ENCODE measurements at regions not wholly inside any gene's neighbourhood (a gene's known extent, or its start where the extent isn't known, plus 50 kb on each side); places are given as distances from the start of the nearest gene placed in this dataset.

DNA sequence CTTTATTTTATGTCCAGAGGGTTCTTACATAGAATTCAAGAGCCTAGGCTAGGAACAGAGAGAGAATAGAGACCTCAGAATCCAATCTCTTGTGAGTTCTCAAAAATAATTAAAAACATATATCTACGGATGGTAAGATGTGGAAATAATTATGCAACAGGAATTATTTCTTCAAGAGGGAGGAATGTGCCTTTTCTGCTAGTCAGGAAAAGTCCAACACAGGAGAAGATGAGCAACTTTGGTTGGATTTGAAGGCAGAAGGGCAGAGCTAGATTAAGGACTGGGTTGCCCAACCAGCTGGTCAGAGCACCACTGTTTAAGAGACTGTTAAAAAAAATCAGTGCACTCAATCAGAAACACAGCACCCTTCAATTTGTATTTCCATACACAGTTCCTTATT, 365.5 kb downstream of the ETNK1 start:
- no peak for DNase-seq

DNA sequence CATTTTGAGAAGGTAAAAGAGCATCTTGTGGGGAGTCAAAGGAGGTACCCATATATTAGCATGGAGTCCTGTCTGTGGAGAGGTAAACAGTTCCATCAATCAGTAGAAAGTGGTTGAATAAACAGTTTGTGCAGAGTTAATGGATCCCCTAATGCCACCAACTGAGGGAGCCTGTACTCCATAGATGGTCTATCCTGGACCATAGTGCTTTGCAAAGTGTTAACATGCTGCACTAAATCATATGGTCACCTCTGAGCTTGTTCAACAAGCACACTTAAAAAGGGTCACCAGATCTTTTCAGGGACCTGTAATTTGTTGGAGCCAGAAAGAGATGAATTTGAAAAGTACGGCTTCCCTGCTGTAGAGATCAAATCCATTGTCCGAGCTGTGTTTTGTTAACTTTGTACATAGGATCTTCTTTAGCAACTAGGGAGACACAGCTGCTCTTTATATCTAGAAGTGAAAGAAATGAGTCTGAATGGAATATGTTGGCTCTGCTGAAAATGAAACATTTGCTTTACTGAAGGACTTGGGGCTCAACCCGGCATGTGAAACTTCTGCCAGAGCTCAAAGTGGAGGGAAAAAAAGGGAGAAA, 366.4 kb downstream of the ETNK1 start:
- no peak for DNase-seq

DNA sequence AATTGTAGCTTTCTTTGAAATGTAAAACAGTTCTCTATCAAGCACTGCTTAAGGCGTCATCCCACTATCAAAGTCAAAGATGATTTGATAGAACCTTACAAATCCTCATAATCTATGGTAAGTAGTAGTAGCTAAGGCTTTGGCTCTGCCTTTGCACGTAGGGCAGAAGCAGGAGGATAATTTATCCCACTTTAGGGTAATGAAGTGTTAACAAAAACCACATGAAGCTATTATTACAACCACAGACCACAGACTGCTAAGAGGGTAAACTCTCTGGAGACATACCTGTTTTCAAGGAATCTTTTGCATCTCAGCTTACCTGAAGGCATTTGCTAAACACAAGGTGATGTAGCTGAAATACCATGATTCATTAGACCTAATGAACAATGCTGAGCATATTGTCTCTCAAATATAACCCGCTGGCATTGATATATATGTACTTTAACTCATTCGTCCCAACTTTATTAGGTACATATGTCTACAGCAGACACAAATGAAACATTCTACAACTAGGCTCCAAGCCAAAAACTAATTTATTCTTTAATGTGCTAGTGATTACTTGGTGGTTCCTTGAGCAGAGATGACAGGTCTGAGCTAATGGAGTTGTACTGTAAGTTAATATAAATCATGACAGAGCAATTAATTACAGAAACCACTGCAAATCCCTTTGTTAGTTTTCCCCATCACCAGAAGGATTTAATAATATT, 368.8 kb downstream of the ETNK1 start:
- DNase-seq, result no peak

- DNase-seq, result no peak
Observed at GRCh38 chr12:22994316-22994675, 369.3 kb downstream of the ETNK1 start.

DNA sequence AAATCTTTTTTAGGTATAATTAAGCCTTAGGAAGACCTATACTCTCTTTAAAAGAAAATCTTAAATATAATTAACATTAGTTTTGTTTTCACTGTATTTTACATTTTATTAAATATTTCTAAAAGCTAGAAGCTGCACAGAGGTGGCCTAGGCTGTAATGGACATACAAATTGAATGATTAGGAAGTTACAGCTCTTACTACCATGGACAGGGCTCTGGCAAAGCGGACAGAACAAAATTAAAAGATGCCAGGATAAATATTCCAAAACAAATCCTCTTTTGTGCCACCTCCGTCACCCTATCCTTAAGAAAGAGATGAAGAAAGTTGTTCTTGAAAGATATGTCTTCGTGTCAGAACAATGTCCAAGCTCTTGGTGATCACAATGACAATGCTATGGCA, 376.5 kb downstream of the ETNK1 start:
- no peak for DNase-seq

DNA sequence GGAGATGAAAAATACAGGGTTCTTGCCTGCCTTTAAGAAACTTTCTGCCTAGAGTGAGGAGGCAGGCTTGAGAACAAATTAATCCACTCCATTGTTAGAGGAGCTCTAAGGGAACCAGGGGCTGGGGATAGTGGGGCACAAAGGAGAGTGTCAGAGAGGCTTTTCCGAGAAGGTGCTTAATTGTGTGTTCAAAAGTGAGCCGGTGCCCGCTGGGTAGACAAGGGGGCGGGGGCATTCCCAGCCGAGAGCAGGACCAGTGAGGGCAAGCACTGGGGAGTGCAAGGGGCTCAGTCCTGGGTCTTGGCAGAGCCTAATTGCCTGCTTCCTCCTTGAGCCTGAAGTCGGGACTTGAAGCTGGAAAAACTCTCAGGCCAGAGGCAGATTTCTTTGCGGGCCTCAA, 377.4 kb downstream of the ETNK1 start:
- DNase-seq, result no peak

DNA sequence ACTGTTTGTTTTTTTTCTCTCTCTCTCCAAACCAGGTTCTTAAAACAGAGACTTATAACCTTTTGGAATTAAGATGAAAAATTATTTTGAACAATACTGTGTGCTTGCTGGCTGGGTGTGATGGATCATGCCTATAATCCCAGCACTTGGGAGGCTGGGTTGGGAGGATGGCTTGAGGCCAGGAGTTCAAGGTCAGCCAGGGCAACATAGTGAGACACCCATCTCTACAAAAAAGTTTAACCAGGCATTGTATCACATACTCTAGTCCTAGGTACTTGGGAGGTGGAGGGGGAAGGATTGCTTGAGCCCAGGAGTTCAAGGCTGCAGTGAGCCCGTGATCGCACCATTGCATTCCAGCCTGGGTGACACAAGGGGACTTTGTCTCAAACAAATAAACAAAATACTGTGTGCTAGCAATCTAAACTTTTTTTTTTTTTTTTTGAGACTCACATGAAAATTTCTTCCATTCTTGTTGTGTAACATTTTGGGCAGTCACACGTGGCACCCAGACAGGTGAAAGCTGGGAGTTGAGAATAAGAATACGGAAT, 379.6 kb downstream of the ETNK1 start:
- DNase-seq, result no peak

- no peak for DNase-seq
Observed at GRCh38 chr12:23005387-23005786, 380.4 kb downstream of the ETNK1 start.

GRCh38 chr12:23006413-23006812, 381.4 kb downstream of the ETNK1 start:
- peak in 2 of 3 donors; percentile 6 to 11 for DNase-seq

DNA sequence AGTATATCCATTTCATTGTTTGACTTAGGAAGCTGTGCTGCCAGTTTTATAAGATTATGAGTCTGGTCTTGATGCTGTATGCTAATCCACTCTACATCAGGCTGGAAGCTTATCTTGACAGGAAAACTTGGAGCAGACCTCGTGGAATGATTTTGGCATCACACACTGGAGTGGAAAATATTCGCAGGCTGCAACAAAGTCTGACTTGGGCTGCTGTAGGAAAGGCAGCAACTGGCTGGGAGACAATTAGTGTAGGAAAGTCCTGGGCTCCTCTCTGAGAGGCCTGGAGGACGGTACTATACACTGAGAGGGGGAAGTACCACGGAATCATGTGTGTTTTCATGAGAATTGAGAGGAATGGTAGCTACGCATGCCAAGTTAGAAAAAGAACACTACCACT, 383.7 kb downstream of the ETNK1 start:
- DNase-seq, result peak in 2 of 3 donors; percentile 40 to 55

- no peak for DNase-seq
Observed at GRCh38 chr12:23014749-23015148, 389.8 kb downstream of the ETNK1 start.

DNA sequence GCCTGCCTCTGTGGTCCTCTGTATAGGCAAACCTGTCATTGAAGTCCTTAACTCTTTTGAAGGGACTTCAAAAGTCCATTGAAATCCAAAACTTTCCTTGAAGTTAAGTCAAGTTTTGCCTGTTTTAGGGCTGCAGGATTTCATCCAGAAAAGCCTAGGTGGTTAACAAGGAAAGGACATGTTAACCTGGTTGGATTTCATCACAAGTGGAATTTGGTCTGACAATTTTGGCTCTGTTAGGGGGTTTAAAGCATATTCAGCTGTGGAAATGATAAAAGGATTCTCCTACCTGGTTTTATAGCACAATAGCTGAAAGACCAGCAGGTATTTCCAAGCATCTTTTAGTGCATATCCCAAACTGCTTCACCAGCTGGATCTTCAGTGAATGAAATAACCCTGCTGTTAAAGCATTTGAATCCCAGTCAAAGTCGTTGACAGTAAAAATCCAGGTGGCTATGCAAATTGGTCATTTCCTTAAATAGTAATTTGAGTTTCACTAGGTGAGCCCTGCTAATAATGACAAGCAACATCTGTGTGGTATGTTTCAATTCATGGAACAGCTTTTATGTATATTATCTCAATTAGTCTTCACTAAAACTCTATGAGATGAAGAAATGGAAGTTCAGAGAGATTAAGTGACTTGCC, 400.5 kb downstream of the ETNK1 start:
- DNase-seq, result no peak

DNA sequence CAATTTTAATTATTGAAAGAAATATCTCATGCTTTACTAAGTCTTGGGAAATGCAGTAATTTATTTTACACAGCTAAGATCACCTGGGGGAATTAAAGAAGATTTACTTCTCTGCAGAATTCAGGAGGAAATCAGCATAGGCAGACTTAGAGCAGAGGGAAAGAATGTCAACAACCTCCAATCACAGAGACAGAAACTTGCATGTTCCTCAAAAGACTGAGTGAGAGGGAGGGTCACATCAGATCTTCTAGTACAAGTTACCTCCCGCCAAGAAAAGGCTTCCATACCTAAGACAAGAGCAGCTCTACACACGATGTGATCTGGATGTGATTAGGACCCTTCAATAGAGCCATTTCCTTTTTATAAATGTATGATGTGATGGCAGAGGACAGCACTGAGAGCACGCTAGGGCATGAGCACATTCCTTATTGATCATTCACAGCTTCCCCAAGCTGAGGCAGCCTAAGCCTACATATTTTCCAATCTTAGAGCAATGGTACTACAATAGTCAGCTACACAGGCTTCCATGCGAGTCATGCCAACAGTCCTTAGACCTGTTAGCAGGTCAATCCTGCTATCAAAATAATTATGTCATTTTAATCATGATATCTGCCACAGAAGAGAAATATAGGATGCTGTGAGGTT, 403.3 kb downstream of the ETNK1 start:
- DNase-seq, result no peak

GRCh38 chr12:23029185-23029584, 404.2 kb downstream of the ETNK1 start:
- no peak for DNase-seq

GRCh38 chr12:23039834-23040233, 414.9 kb downstream of the ETNK1 start:
- DNase-seq, result no peak

GRCh38 chr12:23041774-23042173, 416.8 kb downstream of the ETNK1 start:
- DNase-seq, result no peak

DNA sequence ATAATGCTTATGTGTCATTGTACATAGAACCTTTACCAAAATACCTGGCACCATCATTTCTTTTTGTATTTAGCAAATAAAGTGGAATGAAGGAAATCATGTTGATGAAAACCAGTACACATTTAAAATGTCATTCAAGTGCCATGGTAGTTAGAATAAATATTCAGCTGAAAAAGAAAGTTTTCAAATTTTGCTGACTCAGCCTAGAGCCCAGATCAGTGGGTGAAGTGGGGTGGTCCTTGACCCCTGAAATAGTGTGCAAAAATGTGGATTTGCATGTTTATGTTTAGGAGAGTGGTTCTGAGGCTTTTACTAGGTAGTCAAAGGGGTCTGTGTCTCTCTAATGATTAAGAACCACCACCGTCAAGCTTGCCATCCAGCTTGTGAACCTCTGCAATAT, 418.7 kb downstream of the ETNK1 start:
- no peak for DNase-seq

GRCh38 chr12:23049180-23049579, 424.2 kb downstream of the ETNK1 start:
- DNase-seq, result no peak

DNA sequence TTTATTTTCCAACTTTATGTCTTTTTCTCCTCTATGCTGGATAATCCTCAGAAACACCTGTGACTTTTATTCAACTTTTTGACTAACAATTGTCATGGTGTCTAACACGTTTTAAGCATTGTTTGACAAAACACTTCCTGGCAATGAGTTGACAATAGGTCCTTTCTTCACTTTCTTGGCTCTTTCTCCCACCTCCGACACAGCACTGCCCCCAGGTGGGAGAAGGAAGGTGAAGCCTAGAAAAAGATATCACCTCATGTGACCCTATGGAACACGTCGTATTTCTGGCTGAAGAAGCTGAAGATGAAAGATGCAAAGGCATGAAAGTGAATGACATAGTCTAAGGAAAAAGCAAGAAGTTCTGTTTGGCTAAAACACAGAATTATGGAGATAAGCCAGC, 430.0 kb downstream of the ETNK1 start:
- no peak for DNase-seq

GRCh38 chr12:23057571-23057970, 432.6 kb downstream of the ETNK1 start:
- DNase-seq, result no peak

DNA sequence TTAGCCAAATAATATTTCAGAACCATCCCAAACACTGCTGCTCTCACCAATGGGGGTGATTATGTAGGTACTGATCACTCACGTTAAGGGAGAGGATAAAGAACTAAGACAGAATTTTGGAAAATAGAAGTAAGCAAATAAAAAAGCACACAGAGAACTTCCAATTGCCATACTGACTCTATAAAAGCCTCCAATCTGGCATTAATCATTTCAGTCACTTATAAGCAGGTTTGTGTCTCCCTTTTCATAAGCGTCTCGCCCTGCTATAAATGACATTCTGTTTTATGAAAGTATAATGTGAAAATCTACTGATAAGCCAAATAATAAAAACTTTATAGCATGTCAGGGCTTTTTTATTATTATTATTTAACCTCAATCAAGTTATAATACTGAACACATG, 435.2 kb downstream of the ETNK1 start:
- DNase-seq, result no peak

DNA sequence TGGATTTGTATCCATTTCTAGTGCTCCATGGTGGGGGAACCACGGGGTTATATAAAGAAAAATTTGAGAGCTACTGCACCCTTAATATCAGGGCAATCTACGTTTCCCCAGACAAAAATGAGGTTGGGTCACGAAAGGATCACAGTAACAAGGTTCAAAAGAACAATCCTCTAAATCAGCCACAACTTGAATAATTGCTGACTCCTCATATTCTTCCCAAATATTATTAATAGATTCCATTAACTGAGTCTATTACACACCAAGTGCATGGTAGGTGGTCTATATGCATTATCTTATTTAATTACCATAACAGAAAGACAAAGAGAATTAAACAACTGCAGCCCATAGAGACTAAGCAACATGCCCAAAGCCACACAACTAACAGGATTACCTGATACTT, 438.2 kb downstream of the ETNK1 start:
- DNase-seq, result no peak

DNA sequence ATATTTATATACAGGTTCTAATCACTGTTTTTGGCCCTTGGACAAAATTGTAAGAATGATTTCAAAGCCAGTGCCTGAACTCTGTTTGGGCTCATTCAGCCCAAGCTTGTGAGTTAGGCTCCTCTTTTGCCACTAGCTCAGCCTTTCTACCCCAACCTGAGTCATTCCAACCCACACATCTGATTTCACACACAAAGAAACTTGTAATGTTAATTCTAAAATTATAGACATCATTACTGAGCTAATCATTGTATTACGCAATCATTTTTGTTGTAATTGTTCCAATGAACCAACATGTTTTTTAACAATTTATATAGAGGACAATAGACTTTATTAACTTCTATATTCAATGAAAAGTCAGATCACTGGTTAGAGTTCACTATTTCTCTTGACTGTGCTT, 441.1 kb downstream of the ETNK1 start:
- no peak for DNase-seq
